WI38 (cell line): ENCODE measurements at regions not wholly inside any gene's neighbourhood (a gene's known extent, or its start where the extent isn't known, plus 50 kb on each side); places are given as distances from the start of the nearest gene placed in this dataset.

Experiments
- H3K4me3 ChIP-seq: 2 replicates; pipeline ENCODE4 v1.5.1; 2011; ENCODE audit warnings: low read depth, mild to moderate bottlenecking, control low read depth, low read length
- TF ChIP-seq, protein P1 (sequence below): IDR thresholded peaks from 2 replicates; pipeline ENCODE4 v1.5.1; 2012; ENCODE audit warnings: low read depth, mild to moderate bottlenecking, control low read depth, low read length

DNA sequence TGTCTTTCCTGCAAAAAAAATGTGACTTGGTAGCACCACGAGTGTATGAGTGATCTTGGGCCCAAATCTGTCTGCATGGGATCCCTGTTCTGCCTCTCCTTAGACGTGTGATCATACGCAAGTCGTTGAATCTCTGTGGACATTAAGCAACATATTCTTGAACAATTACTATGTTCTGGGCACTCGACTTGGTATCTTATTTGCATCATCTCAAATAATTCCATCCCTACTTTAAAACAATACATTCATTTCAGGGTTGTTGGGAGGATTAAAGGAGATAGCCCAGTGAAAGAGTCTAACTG is 145.4 kb upstream of the CPEB2 start:
- TF ChIP-seq, protein P1, sequence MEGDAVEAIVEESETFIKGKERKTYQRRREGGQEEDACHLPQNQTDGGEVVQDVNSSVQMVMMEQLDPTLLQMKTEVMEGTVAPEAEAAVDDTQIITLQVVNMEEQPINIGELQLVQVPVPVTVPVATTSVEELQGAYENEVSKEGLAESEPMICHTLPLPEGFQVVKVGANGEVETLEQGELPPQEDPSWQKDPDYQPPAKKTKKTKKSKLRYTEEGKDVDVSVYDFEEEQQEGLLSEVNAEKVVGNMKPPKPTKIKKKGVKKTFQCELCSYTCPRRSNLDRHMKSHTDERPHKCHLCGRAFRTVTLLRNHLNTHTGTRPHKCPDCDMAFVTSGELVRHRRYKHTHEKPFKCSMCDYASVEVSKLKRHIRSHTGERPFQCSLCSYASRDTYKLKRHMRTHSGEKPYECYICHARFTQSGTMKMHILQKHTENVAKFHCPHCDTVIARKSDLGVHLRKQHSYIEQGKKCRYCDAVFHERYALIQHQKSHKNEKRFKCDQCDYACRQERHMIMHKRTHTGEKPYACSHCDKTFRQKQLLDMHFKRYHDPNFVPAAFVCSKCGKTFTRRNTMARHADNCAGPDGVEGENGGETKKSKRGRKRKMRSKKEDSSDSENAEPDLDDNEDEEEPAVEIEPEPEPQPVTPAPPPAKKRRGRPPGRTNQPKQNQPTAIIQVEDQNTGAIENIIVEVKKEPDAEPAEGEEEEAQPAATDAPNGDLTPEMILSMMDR: no peak
- no peak overlapping the region for H3K4me3 ChIP-seq

DNA sequence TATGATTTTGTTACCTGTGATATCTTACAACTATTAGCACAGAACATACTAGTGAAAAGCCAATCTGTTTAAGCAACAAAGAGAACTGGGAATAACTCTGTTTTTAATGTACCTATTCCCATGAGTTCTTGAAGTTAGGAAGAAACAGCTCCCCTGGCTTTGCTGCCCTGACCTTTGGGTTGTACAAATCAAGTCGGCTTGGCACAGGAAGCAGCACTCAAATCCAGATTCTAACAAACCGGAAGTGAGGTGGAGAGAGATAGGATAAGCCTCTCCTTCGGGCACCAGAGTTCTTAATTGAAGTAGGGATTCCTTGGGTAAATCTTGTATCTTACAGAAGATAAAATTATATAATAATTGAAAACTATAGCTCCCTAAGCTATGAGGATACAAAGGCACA is 144.8 kb upstream of the CPEB2 start:
- TF ChIP-seq, protein P1: no peak
- H3K4me3 ChIP-seq: no peak overlapping the region

DNA sequence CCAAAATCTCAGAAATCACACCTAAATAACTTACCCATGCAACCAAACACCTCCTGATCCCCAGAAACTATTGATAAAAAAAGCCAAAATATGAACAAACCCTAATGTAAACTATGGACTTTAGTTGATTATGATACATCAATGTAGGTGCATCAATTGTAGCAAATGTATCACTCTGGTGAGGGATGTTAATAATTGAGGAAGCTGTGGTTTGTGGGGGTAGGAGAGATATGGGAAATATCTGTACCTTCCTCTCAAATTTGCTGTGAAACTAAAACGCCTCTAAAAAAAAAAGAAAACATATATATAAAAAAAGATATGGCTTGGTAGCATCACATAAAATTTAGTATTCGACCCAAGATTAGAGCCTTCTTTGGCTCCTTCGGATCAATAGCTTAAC is 144.3 kb upstream of the CPEB2 start:
- TF ChIP-seq, protein P1: no peak
- H3K4me3 ChIP-seq: no peak overlapping the region

DNA sequence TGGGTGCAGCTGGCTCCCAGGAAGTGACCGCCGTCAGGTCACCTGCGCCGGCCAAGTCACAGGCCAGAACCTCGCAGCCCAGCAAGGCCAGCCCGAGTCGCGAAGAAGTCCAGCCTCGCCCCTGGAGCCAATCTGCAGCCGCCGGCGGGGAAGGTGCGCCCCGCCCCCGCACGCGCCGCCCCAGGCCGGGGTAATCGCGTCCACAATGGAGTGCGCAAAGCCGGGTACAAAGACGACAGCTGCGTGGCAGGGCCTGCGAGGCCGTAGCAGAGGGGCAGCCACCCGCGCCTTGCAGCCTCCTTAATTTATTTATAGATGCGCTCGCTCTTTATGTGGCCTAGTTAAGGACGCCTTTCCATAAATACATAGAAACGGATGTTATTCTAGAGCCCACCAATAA is 139.4 kb upstream of the CPEB2 start:
- H3K4me3 ChIP-seq: no peak overlapping the region
- TF ChIP-seq, protein P1: no peak

DNA sequence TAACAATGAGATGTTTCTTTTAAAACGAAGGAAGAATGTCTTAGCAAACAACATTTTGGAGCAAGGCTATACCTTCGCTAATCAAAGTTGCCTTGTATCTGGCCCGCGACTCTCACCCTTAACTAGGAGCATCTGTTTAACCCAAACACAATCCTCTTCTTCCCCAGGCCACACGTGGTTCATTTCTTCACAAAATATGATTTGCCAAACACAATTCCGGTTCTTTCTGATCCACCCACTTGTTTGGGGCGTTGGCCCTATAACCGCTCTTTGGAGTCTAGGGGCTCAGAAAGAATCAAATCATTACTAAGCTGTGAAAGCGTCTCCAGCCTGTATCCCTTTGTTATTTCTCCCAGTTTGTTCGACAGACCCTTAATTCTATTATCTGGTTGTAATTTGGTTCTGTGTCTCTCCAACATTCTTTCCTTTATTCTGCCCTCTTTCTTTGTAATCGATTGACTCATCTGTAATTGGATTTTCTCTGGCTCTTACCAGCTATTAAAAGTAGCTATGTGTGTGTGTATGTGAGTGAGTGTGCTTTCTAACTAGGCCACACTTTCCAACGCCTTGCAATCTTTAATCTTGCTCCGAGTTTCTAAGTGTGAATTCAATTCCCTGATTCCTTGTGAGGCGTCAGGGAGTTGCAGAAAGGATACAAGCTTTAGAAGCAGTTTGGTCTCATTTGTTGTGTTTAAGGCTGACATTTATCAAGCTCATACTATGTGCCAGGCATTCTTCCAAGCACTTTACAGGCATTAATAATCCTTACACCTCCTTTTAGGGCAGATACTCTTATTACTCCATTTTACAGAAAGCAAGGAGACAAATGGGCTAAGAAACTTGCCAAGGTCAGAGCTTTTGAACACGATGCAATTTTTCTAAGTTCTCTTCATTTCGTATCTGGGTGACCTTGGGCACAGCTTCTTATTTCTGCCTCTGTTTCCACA is 138.6 kb upstream of the CPEB2 start:
- TF ChIP-seq, protein P1: no peak
- H3K4me3 ChIP-seq: no peak overlapping the region

DNA sequence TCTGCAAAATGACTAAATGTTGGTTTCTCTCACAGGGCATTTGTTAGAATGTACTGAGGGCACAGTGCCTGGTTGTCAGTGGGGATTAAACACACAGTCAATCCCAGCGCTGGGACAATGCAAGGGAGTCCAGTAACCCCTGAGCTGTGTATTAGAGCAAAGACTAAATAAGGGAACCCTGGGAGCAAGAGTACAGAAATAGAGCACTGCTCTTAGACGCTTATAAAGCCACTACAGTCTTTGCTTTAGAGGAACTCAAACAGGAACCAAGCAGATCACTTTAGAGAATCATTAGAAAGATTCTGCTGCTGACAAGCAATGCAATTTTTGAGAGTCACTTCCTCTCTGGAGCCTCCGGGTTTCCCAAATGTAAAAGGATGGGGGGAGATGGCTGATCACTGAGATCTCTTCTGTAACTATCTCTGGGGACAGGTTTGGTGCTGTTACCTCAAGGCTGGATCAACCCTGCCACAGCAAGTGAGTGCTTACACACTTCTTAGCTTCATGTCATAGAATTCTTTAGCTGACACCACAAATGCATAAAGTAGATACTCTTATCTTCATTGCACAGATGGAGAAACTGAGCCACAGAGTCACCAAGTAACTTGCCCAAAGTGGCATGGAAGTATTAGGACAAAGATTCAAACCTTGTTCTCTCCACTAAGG is 137.8 kb upstream of the CPEB2 start:
- TF ChIP-seq, protein P1: no peak
- no peak overlapping the region for H3K4me3 ChIP-seq

DNA sequence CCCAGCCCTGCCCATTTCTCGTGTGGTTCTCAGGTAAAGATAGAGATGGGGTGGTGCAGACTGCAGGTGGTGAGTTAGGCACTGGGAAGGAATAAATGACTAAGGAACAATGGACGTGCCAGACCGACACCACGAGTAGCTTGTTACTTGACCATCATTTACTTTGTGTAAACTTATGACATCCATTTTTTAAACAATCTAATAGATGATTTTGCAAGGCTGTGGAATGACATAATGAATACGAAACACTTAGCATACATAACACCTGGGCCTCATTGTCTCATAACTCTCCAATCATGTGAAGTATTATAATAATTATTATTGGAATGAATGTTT is 137.3 kb upstream of the CPEB2 start:
- H3K4me3 ChIP-seq: no peak overlapping the region
- TF ChIP-seq, protein P1: no peak
